NCI-H1694 treated with DMSO at 0.1 percent for 48 hours (cell line): ENCODE measurements at regions not wholly inside any gene's neighbourhood (a gene's known extent, or its start where the extent isn't known, plus 50 kb on each side); places are given as distances from the start of the nearest gene placed in this dataset.

Experiments
- DNase-seq: peaks from one replicate; lab custom pipeline; 2025; lab: John Stamatoyannopoulos, UW

DNA sequence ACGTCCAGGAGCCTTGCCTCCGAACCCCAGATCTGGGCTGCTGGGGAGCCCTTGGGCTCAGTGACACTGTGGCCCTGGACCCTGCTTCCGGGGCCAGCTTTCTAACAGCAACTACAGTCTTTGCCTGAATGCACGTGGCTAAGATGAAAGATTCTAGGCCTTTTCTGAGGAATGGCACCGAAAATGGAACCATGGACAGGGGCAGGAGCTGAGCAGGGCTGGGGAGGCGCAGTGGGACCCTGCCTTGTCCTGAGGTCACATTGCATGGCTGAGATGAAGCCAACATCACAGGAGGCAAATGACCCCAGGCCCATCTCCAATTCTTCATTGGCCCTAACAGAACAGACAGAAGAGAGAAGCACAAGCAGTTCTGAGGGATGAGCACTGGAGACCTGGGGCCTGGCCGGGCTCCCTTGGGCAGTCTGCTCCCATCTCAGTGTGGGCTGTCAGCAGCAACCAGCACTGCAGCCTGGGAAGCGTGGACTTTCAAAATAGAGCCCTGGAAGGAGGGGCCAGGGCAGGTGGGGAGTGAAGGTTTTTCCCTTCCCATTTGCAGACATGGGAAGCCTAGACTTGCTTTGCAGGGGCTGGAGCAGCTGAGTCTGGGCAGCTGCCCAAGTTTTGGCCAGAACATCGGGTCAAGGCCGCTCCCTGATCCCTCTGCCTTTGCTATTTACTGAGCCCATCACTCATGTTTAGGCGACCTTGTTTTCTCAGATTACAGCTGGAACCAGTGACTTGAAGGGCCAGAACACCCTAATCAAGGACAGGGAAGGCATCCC is 114.4 kb upstream of the TCERG1L start:
- no peak for DNase-seq

DNA sequence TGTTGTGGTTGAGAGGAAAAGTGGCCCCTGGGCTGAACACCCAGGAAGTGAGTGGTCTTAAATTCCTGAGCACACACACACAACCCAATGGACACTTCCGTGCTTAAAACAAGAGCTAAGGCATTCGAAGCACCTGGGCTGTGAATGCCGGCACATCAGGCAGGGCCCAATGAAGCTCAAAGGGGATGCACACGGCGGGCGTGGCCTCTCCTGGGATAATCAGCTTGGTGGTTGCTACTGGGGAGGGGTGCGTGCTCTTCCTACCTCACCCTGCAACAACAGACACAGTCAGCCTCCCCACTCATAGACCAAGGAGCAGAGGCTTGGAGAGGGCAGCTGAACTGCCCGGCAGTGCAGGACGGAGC is 115.0 kb upstream of the TCERG1L start:
- no peak for DNase-seq

DNA sequence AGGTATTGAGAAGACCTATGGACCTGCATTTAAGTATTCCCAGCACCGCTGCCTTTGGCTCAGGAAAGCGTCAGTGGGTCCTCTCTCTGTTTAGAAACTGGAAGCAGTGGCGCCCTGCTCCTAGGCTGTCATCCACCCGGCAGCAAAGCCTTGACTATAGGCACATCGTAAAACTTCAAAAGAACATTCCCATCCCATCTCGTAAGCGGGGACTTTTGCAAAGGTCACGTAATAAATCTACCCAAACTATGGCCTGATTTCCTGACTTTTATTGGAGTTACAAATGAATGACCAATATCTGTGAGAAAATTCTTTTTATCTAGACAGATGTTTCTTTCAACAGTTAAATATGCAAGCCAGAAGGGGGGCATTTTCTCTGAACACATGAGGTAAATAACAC is 115.8 kb upstream of the TCERG1L start:
- DNase-seq, result no peak

DNA sequence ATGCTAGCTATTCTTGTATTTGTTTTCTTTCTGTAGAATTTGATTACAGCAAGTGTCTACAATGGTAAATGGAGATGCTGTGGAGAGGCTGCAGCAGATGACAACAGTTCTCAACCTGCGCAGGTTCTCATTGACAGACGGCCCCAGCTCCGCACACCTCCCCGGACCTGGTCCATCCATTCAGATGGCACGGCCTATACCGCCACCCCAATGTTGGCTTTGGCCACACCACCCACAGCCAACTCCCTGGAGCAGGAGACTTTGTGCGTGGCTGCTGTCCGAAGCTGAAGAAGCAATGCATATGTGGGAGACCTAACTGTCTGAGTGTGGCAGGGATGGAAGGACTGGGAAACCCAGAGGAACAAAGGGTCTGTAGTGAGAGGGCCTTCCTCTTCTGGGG is 116.4 kb upstream of the TCERG1L start:
- DNase-seq, result no peak

DNA sequence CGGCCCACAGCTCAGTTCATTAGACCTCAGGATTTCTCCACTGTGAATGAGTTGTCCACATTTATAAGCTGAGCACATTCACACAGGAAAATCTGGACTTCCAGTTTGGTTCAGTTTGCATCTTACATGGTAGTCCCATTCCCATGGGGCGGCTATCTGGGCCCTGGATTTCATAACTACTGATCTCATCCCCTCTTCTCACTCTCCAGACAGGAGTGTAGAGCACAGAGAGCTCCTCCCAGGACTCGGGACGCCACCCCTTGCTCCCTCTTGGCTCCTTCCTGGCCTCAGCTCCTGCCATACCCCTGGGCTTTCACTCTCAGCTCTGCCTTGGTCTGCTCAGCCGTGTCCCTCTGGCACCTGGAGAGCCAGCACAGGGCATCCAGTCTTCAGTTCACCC is 117.6 kb upstream of the TCERG1L start:
- no peak for DNase-seq

DNA sequence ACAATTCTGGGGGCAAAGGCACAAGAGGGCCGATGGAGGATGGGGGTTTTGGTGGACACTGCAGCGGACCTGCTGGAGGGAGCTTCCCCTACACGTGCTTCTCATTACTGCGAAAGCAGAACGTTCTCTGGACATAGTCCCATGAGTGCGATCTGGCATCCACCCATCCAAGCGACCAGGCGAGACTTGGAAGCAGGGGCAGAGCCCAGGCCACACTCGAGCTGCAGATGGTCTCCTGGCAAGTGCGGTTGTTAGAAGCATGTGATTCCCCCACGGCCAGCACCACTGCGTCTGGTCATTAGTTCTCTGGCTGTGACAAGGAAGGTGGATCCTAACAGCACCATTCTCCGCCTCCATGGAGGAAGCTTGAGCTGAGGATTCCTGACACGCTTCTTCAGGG is 118.4 kb upstream of the TCERG1L start:
- no peak for DNase-seq

DNA sequence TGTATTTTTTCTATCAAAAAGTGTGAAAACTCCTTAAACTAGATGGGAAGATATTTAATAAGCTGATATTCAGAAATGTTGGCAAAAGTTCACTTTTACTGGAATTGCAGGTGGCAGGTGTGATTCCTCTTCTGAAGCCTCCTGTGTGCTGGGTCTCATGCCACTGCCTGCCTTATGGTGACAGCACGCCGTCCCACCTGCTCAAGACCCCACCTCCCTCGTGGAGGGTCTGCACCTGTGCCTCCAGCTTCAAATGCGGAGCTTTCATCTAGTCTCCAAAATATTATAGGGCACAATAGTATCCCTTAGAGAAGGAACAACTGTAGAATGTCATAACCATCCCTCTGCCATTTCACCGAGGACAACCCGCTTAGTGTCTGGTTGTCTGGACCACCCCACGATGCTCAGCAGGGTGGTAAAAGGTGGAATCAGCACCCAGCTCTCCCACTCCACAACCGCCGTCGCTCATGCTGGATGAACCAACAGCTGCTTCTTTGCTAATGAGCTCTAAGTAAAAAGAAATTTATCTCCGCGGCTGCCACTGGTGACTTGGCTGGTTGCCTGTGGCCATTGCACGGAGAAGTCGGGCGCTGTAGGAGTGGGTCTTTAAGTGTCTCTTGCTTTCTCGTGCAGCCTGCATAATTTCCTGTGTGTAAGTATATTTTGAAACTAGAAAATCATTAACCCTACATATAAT is 119.3 kb upstream of the TCERG1L start:
- no peak for DNase-seq

DNA sequence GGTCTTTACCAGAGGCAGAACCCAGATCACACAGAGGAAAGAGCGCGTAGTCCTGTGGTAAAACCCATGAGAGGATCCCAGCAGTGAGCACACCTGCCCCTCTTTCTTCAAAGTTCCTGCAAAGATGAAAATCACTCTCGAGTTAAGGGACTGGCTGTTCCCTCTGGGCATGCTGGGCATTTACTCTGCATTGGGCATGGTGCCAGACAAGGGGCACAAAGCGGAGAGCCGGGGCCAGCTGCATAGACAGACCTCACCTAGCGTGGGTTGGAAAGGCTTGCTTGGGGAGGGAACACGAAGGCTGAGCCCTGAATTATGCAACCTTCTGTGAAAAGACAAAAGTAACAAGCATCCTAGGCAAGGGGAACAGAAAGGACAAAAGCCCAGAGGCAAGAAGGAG is 120.0 kb upstream of the TCERG1L start:
- no peak for DNase-seq

DNA sequence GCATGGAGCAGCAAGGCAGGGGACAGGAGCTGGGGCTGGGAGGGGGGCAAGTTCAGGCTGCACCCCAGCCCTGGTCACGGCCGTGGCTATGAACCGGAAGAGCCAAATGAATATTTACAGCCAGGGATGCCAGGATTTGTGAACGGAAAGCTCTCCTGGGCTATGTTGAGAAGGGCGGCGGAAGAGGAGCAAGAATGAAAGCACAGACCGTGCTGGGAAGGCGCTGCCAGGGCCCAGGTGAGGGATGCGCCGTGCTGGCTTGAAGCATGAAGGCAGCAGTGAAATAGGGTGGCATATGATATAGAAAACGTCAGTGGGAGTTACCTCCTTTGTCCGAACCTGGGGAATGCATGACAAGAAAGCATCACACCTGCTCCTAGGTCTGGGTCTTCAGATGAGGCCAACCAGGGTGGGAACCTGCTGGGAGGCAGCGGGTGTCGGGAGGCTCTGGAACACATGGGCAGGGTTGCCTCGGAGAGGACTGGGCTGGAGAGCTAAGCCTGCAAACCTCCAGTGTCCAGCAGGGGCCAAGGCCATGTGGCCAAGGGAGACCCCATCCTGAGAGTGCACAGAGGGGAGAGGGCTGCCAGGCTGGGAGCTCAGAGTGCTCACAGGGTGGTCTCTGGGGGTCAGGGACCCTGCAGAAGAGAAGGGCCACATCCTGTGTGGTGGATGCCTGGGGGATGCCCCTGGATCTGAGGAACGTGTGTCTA is 120.6 kb upstream of the TCERG1L start:
- DNase-seq, result no peak

DNA sequence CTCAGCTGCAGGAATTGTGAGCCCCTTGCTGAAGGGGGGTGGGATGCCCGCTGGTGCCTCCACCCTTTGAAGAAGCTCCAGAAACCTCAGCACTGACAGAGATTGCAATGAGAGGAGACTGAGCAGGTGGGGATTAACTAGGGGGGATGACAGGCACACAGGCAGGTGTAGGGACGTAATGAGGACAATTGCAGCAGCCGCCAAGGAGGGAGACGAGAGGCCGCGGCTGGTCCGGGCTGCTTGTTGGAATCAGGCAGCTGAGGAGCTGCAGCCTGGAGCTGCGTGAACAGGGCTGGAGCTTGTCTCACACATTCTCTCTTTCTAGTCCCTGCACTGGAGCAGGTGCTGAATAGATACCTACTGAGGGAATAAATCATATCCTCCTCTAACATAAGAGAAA is 122.0 kb upstream of the TCERG1L start:
- DNase-seq, result no peak

DNA sequence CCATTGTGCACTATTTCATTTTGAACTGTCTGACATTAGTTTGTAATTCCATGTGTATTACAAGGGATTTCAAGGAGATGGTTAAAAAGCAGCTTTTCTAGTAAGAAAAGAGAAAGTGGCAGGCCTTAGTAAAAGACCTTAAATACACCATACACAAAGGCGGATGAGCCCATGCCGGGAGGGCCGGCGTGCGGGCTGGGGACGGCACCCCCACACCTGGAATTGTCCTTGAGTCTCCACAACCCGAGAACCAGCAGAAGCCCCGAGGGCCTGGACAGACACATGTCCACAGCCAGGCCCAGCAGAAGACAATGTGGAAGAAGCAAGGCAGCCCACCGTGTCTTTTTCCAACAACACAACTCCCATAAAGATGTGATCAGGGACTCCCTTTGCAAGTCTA is 123.7 kb upstream of the TCERG1L start:
- no peak for DNase-seq

DNA sequence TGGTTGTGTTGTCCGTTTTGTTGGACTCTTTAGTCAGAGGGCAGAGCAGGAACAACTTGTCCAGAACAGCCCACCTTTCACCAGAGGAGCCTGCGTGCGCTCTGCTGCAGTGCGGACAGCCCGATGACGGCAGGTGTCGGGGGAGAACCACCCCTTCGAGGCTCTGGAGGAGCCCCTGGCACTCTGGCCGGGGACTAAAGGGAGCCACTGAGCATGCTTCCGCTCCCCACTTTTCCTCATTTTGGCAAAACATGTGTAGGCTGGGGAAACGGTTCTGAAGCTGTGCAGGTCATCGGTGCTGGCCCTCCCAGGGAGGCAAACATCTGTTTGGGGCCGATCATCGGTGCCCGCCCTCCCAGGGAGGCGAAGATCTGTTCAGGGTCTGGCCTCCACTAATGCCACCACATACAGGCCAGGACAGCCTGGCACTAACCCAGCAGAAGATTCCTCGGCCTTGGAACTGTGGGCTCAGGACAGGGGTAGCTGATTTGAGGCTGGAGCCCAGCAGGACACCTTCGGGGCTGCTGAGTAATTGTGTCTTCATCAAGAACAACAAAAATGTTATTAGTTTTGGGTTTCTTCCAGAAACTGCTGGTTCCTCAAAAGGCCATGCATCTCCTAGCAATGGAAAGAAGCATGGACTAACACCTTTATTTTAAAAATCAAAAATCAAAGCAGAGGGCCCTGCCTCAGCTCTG is 124.4 kb upstream of the TCERG1L start:
- no peak for DNase-seq

DNA sequence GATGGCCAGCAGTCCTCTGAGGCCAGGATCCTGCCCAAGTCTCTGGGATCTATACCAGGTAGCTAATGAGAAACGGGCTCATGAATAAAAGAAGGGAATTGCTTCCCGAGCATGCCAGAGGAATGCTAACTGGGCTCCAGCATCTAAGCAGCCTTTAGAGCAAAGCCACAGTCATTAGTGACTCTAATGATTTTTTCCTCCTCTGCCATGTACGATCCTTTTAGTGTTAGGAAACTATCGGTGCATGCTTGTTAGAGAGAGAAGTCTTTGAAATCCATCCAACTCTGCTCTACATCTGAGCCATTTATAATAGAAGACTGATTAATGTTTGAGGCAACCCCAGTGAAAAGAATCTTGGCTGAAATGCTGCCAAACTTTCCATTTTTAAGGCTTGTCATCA is 124.9 kb upstream of the TCERG1L start:
- DNase-seq, result no peak

DNA sequence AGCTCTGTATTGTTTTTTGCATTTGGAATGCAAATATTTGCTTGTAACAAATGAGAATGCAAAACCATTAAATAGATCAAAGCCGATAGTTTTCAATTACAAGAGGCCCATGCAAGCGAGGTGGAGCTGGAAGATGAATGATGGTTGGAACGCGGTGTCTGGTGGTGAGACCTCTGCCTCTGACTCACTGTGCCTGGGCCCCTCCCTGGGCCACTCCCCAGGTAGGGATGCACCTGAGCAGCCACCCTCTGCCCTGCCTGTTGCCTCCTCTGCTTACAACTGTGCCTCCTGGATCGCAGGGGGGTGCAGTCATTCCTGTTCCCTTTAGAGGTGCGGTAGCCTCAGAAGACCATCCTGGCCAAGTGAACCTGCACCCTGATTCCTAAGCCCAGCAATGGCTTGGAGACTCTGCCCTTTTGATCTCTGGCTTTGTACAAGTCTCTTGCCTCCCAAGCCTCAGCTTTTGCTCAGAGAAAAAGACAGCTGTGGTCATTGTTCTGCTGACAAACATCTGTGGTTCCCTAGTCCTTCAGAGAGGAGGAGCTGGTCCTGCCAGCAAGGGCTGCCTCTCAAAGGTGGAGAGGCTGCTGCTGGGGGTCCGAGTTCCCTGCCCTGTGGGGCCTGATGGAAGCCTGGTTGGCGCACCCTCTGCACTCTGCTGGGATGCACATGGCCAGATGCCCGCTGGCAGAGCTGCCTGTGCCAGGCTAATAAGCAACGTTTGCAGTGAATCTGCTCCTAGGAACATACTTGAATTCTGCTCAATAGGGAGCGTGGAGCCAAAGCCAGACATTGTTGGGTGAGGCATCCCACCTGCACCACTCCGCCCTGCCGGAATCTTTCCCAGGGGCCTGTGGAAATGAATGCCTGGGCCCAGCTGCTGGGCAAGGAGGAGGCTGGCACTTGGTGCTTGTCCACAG is 126.3 kb upstream of the TCERG1L start:
- no peak for DNase-seq

DNA sequence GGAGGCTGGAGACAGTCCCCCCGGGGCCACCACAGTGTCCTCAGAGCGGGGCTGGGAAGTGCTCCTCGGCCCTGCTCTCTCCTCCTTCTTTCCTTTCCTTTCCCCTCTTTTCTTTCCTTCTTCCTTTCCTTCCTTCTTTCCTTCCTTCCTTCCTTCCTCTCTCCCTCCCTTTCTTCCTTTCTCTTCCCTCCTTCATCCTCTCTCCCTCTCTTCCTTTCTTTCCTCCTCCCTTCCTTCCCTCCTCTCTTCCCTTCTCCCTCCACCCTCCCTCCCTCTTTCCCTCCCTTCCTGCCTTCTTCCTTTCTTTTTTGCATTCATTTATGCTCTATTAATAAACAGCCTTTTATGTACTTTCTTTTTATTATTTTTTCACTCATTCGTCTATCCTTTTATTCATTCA is 127.1 kb upstream of the TCERG1L start:
- DNase-seq, result no peak

DNA sequence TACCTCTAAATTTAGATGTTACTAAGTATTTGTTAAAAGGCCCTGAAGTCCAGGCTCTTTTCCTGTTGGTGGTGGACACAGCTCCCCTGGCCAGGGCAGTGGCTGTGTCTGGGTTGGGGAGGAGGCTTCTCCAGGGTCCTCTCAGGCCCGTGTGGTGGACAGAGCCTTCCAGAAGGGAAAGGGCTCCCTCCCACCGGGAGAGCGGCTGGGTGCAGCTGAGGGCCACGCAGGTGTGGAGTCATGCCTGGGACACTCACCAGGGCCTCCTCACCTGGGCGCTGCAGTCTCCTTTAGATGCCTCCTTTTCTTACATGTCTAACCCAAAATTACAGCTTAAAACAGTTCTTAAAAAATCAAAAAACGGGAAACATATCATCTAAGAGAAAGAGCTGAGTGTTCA is 128.2 kb upstream of the TCERG1L start:
- DNase-seq, result no peak

DNA sequence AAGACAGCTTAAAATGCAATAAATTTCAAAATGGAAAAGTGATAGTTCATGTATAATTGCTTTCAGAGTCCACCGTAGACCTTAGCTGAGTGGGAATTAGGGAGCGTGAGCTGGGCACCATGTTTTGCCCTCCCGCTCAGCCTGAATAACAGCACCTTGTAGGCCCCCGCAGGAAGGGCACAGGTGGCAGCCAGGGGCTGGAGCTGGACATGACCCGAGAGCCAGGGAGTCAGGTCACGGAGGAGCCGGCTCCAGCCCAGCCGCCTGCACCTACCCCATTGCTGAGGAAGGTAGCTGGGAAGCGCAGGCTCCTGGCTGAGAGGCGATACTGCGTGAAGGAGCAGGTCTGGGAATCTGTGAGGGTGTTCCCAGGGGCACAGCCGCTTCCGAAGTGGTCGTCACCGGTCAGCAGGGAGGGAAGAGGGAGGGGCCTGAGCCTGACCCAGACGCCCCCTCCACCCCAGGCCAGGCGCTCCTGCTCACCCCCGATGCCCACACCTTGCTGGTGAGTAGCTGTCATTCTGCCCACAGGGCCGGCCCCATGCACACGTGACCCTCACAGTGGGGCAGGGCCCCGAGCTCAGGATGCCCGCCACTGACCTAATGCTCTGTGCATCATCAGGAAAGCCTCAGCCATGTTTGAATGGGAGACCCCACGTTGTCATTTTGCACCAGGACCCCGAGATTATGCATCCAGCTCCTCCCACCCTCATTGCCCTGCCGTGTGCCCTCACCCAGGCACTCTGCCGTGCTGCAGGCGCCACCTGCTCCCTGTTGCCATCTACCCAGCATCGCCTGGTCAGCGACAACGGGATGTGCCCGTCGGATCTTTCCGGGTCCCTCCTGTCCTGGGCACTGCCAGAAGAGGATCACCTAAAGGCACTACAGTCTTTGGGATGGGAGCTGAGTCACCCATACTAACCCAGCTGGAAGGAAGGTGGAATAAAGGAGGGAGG is 129.2 kb upstream of the TCERG1L start:
- DNase-seq, result no peak

DNA sequence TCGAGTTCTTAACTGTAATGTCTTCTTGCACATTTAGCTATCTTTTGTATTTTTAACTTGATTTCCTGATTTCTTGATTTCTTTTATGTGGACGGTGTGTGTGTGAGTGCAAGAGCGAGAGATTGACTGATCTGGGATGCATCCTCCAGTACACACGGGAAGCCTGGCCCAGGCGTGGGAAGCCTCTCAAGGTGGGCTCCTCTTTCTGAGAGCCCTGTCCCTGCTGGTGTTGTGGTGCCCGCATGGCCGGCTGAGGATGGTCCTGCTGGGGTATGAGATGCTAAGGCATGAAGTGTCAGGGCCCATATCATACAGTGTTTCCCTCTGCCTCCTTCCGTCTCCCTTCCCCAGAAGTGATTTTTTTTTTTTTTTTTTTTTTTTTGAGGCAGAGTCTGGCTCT is 130.8 kb upstream of the TCERG1L start:
- DNase-seq, result no peak

DNA sequence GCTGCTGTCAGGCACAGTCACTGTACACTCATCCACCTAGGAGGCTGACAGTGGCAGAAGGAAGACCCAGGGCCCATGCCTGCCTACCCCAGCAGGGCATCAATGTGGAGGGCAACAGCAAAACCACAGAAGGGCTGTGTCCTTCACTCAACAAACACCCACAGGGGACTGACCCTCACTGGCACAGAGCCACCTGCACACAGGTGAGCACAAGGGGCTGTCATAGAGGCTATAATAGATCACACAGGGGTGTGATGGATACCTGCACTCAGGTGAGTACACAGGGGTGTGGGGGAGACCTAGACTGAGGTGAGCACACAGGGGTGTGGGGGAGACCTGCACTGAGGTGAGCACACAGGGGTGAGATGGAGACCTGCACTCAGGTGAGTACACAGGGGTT is 132.8 kb upstream of the TCERG1L start:
- DNase-seq, result no peak

DNA sequence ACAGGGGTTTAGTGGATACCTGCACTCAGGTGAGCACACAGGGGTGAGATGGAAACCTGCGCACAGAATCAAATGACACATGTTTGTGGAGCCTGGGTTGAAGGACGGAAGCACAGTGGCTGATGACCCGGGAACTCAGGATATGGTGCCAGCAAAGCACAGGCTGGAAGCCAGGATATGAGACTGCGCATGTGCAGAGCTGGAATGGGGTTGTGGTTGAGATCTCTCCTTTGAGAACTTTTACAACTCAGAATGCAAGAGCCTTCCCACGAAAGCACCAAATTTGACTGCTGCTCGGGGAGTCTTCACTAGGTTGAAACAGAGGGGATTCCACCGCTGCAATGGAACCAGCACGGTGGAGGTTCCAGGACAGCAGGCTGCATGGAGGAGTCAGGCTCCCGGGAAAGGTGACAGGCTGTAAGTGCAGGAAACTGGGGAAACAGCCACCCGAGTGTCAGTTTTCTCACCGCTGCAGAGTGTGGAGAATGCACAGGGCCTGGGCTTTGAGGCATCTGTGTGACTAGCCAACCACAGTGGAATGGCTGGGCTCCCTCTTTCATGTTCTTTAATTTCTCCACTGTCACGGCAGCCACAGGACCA is 133.4 kb upstream of the TCERG1L start:
- no peak for DNase-seq
